ENCODE measurements at regions not wholly inside any gene's neighbourhood (a gene's known extent, or its start where the extent isn't known, plus 50 kb on each side); places are given as distances from the start of the nearest gene placed in this dataset.
A peak's percentile ranks its signal among the peaks of the same experiment; 100 is the strongest.

DNA sequence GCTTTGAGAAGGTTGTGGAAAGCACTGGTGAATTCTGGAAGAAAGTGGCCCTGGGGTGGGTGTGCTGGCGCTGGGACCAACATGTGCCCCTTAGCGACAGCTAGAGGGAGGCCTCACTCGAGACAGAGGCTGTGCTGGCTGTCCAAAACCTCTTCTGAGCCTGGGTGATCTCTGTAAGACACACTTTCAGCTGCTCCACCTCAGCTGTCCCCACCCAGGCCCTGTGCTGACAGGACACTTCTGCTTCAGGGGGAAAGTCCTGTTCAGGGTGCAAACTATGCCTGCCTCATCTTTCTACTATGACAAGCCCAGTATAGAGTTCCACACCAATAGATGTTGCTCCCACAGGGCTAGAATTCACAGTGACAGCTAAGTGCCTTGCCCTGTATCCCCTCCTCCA lies 426.4 kb downstream of the MED10 start:
- DNase-seq (ENCODE audit: low spot score) = no peak

- DNase-seq (ENCODE audit: low spot score) = no peak
Measured at GRCh38 chr5:5950658-5951057, 427.7 kb downstream of the MED10 start.

DNA sequence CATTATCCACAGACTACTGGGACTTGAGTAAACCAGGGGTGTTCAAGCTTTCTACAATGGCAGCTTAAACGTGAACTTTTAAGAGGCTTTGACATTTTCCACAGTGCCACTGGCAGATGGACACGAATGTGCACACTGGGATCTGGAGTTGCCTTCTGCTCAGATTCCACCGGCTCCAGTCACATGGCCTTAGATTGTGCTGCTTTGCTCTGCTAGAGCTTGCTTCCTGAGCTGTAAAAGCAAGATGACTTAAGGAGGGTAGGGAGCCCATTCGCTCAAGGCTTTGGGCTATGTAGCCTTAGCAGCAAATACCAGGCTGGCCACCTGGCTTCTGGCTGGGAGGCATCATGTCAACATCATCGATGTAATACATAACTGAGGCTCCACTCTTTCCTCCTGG lies 436.9 kb downstream of the MED10 start:
- DNase-seq (ENCODE audit: low spot score) = no peak

GRCh38 chr5:5939759-5940370 lies 438.5 kb downstream of the MED10 start:
- no peak for DNase-seq (ENCODE audit: low spot score)

DNA sequence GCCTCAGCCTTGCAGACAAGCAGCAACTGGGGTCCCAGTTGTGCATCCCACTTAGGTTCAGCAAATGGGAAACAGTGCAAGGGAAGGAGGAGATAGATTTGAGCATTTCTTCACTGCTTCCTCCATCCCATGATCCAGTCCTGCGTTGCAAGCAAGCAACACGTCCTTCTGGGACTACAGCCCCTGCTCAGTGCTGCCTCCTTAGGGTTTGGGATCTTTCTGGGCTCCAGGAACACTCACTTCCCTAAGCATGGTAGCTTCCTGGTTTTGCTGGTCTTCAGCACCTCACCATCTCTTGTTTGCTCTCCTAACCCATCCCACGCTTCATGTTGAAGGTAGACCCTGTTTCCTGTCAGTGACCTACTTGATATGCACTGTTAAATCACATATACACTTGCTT lies 444.7 kb downstream of the MED10 start:
- DNase-seq (ENCODE audit: low spot score) = no peak

DNA sequence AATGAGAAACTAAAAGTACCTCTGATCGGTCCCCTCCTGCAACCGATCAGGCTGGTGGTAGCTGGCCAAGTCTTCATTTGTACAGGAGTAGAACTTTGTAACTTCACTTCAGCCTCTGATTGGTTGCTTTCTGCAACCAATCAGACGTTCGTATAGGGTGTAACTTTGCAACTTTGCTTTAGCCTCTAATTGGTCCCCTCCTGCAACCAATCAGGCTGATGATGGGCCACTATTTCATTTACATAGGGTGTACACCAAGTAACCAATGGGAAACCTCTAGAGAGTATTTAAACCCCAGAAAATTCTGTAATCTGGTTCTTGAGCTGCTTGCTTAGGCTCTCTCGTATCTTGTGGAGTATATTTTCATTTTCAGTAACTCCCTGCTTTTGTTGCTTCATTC lies 445.5 kb downstream of the MED10 start:
- DNase-seq (ENCODE audit: low spot score) = no peak

DNA sequence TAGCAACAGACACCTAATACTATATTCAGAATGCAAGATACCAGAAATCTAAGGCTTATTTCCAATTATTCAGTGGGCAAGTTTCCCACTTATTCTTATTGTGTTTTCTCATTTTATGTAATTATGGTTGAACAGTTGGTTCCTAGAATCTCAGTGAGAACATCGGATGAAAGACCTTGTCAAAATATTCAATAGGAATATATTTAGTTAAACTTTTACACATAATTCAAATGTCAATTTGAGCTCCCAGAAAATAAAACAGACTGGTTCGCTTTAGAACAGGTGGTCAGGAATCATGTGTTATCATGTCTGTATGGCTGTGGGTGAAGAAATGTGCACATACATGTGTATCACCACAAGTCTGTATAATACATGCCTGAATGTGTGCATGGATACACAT lies 447.8 kb downstream of the MED10 start:
- no peak for DNase-seq (ENCODE audit: low spot score)

DNA sequence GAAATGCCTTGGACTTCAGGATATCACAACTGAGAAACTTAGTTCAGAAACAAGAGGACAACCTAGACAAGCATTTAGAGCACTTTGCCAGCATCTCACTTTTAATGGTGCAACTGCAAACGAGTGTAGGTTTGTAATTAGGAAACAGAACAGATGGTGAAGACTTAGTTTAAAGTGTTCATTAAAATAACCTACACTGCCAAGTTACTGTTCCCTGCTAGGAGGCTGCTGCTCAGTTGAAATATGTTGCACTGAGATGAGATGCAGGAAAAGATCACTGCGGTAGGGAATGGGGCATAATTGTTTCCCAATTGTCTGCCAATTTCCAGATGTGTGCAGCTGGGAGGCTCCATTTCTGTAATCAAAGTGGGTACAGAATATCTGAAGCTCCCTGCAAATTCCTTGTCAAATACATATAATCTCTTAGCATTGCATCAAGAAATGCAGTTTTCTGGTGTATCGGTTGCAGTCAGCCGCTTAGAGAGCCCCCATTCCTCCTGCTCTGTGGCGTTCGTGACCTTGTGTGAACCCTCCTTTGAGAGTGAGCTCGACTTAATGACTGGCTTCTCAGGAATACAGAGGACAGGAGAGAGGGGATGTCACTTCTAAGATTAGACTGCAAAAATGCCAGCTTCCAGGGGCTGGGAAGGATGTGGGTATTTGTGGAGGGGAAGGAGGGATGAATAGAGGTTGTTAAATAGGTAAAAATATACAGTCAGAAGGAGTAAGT lies 448.9 kb downstream of the MED10 start:
- DNase-seq (ENCODE audit: low spot score) = no peak

DNA sequence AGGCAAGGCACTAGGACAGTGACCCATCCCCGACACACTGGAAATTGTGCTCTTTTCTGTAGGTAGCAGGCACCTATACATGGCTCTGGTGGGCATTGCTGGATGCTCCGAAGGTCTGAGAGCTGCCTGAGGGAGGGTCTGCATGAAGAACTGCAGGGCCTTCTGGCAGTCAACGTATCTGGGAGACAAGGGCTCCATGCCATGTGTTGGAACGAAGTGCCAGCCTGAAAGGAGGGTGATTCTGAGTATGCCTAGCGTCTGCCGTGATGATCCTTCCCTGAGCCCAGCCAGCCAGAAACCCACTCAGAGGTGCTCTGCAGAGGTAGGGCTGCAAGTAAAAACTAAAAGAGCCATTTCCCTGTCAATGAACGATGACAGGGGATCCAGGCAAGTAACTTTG lies 453.2 kb downstream of the MED10 start:
- no peak for DNase-seq (ENCODE audit: low spot score)

- DNase-seq (ENCODE audit: low spot score) = no peak
Measured at GRCh38 chr5:5919411-5919810, 458.9 kb downstream of the MED10 start.

DNA sequence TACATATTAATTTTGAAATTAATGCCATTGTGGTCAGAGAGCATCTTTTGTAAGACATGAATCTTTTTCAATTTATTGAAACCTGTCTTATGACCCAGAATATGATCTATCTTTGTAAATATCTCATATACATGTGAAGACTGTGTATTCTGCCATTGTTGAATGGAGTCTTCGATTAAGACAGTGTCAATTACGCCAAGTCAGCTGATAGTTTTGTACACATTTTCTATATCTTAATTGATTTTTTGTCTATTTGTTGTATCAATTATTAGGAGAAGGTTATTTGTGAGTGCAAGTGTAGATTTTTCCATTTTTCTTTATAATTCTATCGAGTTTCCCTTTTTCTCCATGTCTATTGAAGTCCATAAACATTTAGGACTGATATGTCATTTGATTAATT lies 471.6 kb downstream of the MED10 start:
- no peak for DNase-seq (ENCODE audit: low spot score)

DNA sequence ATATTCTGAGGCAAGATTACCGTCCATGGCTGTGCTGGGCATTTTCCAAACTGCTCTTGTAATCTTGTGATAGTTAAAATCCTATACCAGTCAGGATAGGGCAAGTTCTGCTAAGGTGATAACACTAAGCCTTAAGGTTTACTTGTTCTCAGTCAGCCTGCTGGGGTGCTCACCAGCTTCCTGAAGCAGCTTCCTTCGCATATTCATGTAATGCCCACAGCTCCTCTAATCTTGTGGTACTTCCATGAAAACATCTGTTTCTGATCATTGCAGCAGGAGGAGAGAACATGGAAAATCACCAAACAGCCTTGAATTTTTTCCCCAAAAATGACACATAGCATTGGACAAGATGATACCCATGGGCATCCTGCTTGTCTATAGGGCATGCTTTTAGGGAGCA lies 473.2 kb downstream of the MED10 start:
- no peak for DNase-seq (ENCODE audit: low spot score)

DNA sequence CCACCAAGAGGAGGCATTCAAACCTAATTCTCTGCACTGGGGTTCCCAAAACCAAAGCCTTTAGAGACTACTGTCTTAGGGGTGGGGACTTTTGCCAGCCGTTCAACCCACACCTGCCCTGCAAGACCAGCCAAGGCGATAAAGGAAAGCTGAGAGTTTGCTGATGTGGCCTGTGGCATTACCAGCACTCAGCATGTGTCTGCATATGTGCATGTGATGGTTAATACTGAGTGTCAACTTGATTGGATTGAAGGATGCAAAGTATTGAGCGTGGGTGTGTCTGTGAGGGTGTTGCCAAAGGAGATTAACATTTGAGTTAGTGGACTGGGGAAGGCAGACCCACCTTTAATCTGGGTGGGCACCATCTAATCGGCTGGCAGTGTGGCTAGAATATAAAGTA lies 474.2 kb downstream of the MED10 start:
- no peak for DNase-seq (ENCODE audit: low spot score)

DNA sequence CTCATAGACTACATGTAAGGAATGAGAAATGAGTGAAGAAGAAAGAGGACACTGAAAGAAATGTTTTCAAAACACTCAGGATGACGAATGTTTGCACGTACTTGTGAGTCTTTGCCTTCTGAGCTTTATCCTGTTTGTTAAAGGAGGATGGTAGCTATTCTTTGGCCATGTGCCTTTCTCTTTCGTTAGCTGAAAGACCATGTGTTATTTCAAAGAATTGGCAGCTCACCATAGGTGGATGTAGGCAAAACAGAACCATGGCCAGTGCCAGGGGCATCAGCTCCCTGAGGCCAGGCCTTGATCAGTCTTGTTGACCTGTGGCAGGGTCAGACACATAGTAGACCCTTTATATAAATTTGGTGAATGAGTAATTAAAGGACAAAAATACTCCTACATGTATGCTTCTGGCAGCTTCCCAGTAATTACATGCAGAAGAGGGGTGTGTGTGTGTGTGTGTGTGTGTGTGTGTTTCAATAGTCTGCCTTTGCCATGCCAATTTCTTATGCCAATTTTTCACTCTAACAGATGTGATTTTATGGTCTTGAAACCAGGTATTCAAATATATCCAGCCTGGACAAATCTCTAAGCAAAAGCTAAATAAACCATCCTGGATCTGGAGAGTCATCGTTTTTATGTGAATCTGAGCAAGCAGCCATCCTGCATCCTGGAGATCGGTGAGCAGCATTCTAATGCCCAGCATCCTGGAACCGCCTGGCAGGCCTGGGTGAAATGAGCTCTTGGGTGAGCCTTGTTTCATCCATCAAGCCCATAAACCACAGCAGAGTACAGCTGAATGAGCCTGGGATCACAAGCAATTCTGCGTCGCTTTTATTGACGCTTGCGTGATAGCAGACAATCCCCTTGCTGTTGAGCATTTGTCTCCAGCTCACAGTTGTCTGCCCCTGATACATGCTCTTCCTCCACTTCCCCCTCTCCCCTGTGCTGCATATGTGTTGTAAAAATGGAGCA lies 475.4 kb downstream of the MED10 start:
- DNase-seq (ENCODE audit: low spot score) = no peak

DNA sequence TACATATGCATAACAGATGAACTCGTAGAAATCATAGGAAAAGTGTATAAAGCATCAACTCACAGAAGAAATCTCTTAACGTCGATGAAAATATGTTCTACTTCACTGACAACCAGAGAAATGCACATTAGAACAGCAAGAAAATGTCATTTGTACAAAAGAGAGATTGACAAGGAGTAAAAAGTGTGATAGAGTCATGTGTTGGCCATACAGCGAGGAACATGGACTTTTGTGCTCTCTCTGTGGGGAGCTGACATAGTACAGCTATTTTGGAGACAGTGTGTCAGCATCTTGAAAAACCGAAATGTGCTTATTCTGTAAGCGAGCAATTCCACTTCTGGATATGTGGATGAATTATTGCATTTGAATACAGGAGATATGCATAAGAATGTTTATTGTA lies 477.9 kb downstream of the ICE1 start:
- no peak for DNase-seq (ENCODE audit: low spot score)

DNA sequence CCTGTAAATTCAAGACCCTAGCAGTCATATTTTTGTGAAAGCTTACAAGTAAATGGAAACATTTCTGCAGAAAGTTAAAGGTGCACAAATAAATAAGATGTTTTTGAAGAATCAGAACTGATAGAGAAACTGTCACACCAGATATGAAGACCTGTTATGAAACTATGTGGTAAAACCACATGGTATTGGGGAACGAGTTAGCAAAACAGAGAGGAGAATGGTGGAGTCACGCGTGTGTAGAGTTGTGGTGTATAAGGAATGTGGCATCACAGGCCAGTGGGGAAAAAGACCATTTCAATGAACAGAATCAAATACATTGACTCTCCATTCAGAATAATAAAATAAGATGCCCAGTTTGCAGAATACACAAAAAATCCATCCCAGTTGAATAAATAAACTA lies 477.2 kb downstream of the ICE1 start:
- no peak for DNase-seq (ENCODE audit: low spot score)

- no peak for DNase-seq (ENCODE audit: low spot score)
Measured at GRCh38 chr5:5888284-5888683, 465.8 kb downstream of the ICE1 start.

DNA sequence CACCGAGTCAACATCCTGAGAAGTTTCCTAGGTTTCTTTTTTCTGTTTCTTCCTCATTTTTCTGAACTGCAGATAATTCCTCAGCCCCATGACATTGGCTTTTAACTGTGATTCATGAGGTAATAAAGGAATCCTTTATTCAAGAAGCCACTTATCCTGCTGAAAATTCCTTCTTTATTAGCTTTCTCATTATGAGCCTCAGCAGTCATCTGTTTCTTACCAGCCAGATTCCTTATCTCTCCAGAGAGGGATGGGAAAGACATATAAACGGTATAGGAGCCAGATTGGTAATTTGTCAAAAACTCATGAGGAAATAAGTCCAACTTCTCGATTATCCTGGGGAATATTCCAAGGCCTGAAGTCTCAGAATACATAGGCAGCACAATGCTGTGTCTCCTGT lies 465.4 kb downstream of the ICE1 start:
- no peak for DNase-seq (ENCODE audit: low spot score)

DNA sequence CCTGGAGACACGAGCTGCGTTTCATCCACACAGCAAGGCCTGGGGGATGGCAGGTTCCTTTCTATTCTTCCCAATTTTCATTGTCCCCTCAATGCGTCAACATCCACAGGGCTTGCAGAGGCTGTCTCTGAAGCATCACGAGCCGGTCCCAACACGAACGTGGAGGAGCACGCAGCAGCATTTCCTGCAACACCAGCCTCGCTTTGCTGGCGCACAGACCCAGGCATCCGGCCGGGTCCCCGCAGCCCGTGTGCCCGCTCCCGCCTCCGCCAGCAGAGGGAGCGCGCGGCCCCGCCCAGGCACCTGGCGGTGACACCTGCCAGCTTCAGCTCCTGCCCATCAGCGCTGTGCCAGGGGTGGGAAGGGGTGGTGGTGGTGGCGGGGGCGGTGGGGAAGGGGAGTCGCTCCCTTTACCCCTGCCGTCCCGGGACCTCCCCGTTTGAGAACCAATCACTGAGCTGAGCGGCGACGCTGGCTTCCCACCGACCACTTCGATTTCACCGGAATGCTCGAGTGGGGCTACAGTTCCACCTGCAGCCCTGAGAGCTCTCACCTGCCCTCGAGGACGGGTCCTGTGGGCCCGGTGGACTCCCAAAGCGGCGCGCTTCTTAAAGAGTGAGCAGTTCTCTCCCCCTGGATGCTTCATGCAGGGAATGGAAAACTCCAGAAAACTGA lies 464.5 kb downstream of the ICE1 start:
- peak; percentile 1 for DNase-seq (ENCODE audit: low spot score)

DNA sequence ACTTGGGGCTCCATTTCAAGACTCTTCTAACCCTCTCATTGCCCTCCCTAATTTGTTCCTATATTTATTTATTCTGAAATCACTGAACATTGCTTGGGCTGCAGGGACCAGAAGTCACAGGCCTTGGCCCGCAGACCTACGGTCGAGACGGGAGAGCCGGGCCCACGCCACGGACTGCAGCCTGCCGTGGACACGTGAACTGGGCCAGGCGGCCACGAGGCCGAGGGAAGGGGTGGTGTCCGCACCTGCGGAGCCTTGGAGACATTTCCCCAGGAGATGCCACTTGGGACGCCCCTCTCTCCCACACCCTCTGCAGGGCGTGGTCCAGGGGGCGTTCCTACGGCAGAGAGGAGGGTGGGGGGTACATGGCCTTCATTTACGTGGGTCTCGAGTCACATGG lies 463.9 kb downstream of the ICE1 start:
- DNase-seq (ENCODE audit: low spot score) = no peak

DNA sequence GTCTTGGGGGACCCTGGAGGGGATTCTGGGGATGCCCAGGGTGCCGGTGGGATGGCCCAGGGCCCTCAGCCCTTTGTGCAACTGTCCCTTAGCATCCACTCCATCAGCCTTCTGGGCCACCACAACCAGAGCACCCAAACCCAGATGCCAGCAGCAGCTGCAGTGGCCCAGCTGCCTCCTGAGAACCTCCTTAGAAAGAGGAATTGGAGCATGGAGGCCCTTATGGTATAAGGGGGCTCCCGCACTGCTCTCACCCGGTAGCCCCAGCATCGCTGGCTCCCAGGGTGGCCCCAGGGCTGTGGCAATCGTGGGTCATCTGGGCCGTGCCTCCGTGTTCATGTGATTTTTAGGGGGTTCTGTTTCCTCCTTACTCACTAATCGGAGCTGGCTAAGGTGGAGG lies 463.3 kb downstream of the ICE1 start:
- no peak for DNase-seq (ENCODE audit: low spot score)

- no peak for DNase-seq (ENCODE audit: low spot score)
Measured at GRCh38 chr5:5884593-5884992, 462.1 kb downstream of the ICE1 start.

Data from CD4-positive, alpha-beta T cell treated with Interleukin-15 for 4 hours (primary cell).